ENCODE measurements at regions not wholly inside any gene's neighbourhood (a gene's known extent, or its start where the extent isn't known, plus 50 kb on each side); places are given as distances from the start of the nearest gene placed in this dataset.

DNA sequence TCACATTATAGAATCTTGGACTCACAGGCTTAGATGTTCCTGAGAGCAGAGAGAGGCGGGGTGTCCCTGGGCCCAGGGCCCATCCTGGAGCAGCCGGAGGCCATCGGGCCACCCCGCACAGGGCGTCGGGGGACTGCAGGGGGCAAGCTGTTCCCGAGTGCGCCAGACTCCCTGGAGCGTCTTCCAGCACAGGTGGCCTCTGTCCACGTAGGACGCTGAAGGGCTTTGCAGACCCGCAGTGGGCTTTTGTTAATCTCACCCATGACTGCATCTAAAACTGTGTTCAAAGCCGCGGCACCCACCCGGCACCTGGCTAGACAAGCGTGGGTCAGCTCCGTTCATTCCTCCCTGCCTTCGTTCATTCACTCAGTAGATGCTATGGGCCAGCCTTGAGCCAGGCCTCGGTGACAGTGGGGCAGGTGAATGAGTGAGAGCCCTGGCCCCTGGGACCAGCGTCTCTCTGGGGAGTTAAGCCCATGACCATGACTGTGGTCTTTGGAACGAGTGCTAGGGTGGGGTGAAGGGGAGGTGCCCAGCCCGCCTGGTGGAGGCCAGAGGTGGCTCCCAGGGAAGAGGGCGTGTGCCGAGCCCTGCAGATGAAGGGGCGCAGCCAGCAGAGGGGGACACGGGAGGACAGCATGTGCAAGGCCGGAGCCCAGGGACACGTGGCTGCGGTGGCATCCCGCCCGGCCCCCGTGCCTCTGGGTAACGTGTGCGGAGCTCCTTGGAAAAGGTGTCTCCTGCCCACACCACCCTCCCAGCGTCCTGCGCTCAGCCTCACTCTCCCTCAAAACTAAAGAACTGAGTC, 98.3 kb downstream of the HMX1 start:
- Histone ChIP-seq H3K4me3 (ENCODE audit: low read length) (no peak overlapping the region), H3K27me3 (ENCODE audit: insufficient read depth, low read length) (no peaks in the 10 kb centered on the region), H3K9me3 (ENCODE audit: insufficient read depth, low read depth, low read length) (no peaks in the 10 kb centered on the region), H3K4me1 (ENCODE audit: insufficient read depth, low read length) (no peaks in the 10 kb centered on the region; the same call in 1 of the 2 replicates), H3K9ac (ENCODE audit: low read depth, low read length) (no peak overlapping the region), H3K27ac (ENCODE audit: low read length) (no peak overlapping the region), H3K36me3 (ENCODE audit: insufficient read depth, low read depth, low read length) (no peaks in the 10 kb centered on the region)

DNA sequence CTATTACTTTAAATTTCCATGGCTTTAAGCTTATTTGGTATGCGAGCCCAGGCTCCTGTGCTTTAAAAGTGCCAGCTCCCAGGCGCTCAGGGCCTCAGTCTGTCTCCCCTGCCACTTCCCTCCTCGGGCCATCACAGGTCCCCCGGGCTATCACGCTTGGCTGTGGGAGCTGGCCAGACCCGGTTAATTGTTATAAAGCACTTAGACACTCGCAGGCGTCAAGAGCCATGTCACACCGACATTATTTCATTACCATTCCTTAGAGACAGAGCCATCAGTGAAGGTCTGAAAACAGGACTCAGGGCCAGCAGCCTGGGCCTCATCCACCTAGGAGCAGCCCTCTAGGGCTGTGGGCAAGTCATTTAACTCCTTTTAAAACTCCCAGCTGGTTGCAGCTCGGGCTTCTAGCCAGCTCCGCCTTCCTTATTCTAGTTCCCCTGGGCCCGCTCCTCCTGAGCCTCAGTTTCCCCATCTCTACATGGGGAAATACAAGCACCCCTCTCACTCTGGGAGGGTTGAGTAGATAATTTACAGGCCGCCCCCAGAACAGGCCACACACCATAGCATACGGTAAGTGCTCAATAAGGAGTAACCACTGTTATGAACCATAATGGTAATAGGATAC, 99.0 kb downstream of the HMX1 start:
- H3K27me3 ChIP-seq (ENCODE audit: insufficient read depth, low read length) = no peaks in the 10 kb centered on the region
- no peaks in the 10 kb centered on the region; the same call in 1 of the 2 replicates for H3K4me1 ChIP-seq (ENCODE audit: insufficient read depth, low read length)
- H3K9me3 ChIP-seq (ENCODE audit: insufficient read depth, low read depth, low read length) = no peaks in the 10 kb centered on the region
- no peak overlapping the region for H3K27ac ChIP-seq (ENCODE audit: low read length)
- no peak overlapping the region for H3K9ac ChIP-seq (ENCODE audit: low read depth, low read length)
- H3K36me3 ChIP-seq (ENCODE audit: insufficient read depth, low read depth, low read length) = no peaks in the 10 kb centered on the region
- no peak overlapping the region for H3K4me3 ChIP-seq (ENCODE audit: low read length)

DNA sequence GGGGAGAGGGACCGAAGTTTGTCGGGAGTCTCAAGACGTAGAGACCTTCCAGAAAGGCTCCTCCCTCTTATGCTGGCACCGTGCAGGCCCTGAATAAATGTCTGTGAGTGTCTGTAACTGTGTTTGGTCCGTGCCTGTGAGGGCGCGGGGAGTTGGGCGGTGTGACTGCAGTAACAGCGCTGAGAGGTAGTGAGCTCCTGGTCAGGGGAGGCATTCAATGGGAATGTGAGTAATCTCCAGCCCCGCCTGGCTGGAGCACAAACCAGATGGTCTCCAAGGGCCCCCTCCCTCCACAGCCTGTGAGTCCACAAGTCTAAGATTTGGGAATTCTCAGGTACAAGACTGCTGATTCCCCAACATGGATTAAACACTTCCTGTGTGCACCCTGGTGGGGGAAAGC, 100.0 kb downstream of the HMX1 start:
- Histone ChIP-seq H3K4me3 (ENCODE audit: low read length) (no peak overlapping the region), H3K27me3 (ENCODE audit: insufficient read depth, low read length) (no peaks in the 10 kb centered on the region), H3K27ac (ENCODE audit: low read length) (no peak overlapping the region), H3K36me3 (ENCODE audit: insufficient read depth, low read depth, low read length) (no peaks in the 10 kb centered on the region), H3K9ac (ENCODE audit: low read depth, low read length) (no peak overlapping the region), H3K4me1 (ENCODE audit: insufficient read depth, low read length) (no peaks in the 10 kb centered on the region; the same call in 1 of the 2 replicates), H3K9me3 (ENCODE audit: insufficient read depth, low read depth, low read length) (no peaks in the 10 kb centered on the region)

DNA sequence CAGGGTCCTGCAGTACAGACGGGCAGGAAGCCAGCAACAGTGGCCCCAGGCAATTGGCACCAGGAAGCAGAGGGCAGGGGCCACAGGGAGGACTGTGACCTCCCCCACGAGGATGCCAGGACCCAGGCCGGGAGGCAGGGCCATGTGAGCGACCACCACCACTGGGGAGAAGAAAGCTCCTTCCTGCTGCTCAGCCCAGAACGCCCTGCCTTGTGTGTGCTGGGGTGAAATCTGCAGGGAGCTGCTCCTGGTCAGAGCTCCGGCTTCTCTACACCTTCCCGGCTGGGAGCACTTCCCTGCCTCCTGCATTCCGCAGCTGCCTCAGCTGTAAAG, 100.4 kb downstream of the HMX1 start:
- Histone ChIP-seq H3K4me3 (ENCODE audit: low read length) (no peak overlapping the region), H3K36me3 (ENCODE audit: insufficient read depth, low read depth, low read length) (no peaks in the 10 kb centered on the region), H3K27me3 (ENCODE audit: insufficient read depth, low read length) (no peaks in the 10 kb centered on the region), H3K9ac (ENCODE audit: low read depth, low read length) (no peak overlapping the region), H3K9me3 (ENCODE audit: insufficient read depth, low read depth, low read length) (no peaks in the 10 kb centered on the region), H3K4me1 (ENCODE audit: insufficient read depth, low read length) (no peaks in the 10 kb centered on the region; the same call in 1 of the 2 replicates), H3K27ac (ENCODE audit: low read length) (no peak overlapping the region)

DNA sequence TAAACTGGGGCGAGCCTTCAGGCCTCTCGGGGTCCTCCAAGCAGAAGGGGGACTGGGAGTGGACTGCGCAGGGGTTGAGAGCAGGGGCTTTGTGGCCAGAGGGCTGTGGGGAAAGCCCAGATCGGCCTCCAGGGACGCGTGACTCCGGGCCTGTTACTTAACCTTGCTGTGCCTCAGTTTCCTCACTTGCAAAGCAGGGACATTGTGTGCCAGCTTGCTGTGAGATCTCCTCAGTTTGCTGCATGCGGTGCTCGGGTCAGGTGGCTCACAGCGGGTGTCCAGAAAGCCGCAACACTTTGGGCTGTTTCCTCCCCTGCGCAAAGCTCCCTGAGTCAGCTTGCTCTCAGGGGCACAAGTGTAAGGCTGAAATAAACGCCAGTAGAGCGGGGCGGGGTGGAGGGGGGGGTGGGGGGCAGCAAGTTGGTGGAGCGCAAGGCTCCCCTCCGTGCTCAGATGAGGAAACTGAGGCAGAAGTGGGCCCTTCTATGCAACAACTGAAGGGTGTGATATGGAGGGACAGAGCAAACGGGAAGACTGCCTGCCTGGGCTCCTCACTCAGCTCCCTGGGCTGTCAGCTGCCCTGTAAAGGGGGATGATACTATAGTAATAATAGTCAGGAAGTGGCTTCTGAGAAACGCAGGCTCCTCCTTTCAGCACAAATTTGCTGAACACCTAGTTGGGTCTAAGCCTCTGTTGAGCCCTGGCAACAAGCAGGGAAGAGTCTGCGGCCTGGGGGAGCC, 101.0 kb downstream of the HMX1 start:
- Histone ChIP-seq H3K27ac (ENCODE audit: low read length) (no peak overlapping the region), H3K4me1 (ENCODE audit: insufficient read depth, low read length) (no peaks in the 10 kb centered on the region; the same call in 1 of the 2 replicates)

DNA sequence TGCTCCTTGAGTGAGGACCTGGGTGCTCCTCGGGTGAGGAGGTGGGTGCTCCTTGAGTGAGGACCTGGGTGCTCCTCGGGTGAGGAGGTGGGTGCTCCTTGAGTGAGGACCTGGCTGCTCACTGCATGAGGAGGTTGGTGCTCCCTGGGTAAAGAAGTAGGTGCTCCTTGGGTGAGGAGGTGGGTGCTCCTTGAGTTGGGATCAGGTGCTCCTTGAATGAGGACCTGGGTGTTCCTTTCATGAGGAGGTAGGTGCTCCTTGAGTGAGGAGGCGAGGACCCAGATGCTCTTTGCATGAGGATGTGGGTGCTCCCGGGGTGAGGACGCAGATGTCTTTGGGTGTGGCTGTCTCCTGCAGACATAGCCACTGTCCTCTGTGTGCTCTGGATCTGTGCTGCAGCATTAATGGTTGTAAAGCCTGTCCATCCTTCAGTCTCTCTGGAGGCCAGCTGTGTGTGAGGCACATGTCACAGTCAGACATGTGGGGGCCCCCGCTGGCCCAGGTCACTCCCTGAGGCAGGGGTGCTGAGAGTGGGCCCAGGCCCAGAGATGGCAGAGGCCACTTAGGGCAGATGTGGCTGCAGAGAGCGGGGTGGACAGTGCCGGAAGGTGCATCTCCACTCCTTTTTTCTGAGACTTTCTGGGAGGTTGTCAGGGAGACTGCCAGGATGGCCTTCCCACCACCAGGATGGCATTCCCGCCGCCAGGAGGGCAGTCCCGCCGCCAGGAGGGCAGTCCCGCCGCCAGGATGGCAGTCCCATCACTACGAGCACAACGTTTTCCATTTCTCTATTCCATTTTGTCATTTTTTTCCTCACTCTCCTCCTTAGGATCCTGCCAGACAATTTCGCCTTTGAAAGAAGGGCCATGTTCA, 101.8 kb downstream of the HMX1 start:
- no peaks in the 10 kb centered on the region for H3K36me3 ChIP-seq (ENCODE audit: insufficient read depth, low read depth, low read length)
- no peak overlapping the region for H3K27ac ChIP-seq (ENCODE audit: low read length)
- H3K4me1 ChIP-seq (ENCODE audit: insufficient read depth, low read length) = no peaks in the 10 kb centered on the region; the same call in 1 of the 2 replicates
- H3K27me3 ChIP-seq (ENCODE audit: insufficient read depth, low read length) = no peaks in the 10 kb centered on the region
- H3K9me3 ChIP-seq (ENCODE audit: insufficient read depth, low read depth, low read length) = no peaks in the 10 kb centered on the region
- no peak overlapping the region for H3K9ac ChIP-seq (ENCODE audit: low read depth, low read length)
- no peak overlapping the region for H3K4me3 ChIP-seq (ENCODE audit: low read length)

More for the DNA sequence above, 101.0 kb downstream of the HMX1 start:
- Histone ChIP-seq H3K4me3 (ENCODE audit: low read length) (no peak overlapping the region), H3K9ac (ENCODE audit: low read depth, low read length) (no peak overlapping the region), H3K9me3 (ENCODE audit: insufficient read depth, low read depth, low read length) (no peaks in the 10 kb centered on the region), H3K36me3 (ENCODE audit: insufficient read depth, low read depth, low read length) (no peaks in the 10 kb centered on the region), H3K27me3 (ENCODE audit: insufficient read depth, low read length) (no peaks in the 10 kb centered on the region)

DNA sequence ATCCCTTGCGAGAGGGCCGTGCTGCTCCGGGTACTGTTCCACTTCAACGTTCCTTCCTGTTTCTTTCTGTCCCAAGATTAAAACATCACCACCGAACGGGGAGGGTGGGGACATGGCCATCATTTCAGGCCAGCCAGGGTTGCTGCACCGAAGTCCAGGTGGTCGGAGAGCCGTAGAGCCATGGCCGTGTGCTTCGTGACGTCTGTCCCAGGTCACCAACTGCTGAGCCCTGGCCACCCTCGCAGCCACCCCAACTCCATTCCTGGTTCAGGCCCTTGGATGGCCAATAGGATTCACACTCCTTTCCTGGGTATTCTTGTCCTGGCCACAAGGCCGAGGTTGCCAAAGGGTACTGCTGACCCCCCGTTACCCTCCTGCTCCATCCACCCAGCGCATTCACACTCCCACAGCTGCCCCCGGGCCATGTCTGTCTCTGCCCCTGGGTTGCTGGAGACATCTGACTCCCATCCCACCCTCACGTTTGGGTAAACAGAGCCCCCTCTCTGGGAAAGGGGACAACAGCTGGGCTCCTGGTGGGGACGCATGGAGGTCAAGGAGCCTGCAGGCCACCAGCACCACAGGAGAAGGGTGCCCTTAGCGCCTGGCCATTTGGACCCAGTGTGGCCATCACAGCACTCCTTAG, 103.2 kb downstream of the HMX1 start:
- H3K4me1 ChIP-seq (ENCODE audit: insufficient read depth, low read length) = no peaks in the 10 kb centered on the region; the same call in 1 of the 2 replicates
- no peaks in the 10 kb centered on the region for H3K9me3 ChIP-seq (ENCODE audit: insufficient read depth, low read depth, low read length)

DNA sequence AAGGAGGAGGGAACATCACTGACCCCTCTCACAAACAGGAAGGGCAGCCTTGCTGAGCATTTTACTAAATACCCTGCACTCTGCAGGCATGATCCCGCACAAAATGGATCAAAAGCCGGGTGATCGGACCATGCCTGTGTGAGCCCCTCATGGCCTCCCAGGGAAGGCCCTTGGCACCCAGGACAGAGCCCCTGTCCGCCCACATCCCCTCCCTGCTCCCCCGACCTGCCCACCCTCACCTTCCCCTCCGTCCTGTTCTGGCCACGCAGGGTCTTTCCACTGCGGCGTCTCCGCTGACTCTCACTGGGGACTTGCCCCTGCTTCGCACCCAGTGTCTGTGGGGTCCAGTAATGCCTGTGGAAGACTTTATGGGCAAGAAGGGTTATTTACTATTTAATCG, 105.0 kb downstream of the HMX1 start:
- Histone ChIP-seq H3K9me3 (ENCODE audit: insufficient read depth, low read depth, low read length) (no peaks in the 10 kb centered on the region), H3K4me3 (ENCODE audit: low read length) (no peak overlapping the region), H3K27me3 (ENCODE audit: insufficient read depth, low read length) (no peaks in the 10 kb centered on the region), H3K4me1 (ENCODE audit: insufficient read depth, low read length) (no peaks in the 10 kb centered on the region; the same call in 1 of the 2 replicates), H3K36me3 (ENCODE audit: insufficient read depth, low read depth, low read length) (no peaks in the 10 kb centered on the region), H3K9ac (ENCODE audit: low read depth, low read length) (no peak overlapping the region), H3K27ac (ENCODE audit: low read length) (no peak overlapping the region)

More for the DNA sequence above, 103.2 kb downstream of the HMX1 start:
- Histone ChIP-seq H3K27me3 (ENCODE audit: insufficient read depth, low read length) (no peaks in the 10 kb centered on the region), H3K27ac (ENCODE audit: low read length) (no peak overlapping the region), H3K36me3 (ENCODE audit: insufficient read depth, low read depth, low read length) (no peaks in the 10 kb centered on the region), H3K9ac (ENCODE audit: low read depth, low read length) (no peak overlapping the region), H3K4me3 (ENCODE audit: low read length) (no peak overlapping the region)

DNA sequence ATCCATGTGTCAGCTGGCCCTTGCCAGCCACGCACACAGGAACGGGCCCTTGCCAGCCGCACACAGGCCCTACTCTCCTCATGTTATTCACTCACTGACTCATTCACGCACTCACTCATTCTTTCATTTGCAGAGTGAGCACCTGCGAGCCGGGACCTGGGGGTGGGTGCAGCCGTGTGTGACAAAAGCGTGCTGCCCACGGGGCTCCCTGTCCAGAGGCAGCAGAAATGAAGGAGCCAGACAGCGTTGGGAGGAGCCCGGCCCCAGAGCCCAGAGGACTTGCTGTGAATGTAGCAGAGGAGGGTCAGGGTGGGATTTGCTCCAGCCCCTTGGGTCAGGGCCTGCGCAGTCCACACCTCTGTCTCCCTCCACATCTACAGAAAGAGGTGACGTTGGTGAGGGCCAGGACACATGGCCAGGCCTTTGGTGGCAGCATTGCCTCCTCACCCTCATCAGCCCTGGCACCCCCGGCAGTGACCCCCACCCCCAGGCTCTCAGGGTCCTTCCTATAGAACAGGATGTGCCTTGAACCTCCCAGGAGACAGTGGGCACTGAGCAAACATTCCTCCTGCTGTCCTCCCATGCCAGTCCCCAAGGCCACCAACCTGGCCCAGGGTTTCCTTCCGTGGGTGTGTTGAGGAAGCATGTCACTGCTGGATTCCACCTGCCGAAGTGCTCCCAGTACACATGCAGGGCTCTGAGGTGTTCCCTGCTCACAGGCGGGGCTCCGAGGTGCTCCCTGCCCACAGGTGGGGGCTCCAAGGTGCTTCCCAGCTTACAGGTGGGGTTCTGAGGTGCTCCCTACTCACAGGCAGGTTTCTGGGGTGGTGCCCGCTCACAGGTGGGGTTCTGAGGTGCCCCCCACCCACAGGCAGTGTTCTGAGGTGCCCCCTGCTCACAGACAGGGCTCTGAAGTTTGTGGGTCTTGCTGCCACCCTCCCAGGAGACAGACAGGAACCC, 105.7 kb downstream of the HMX1 start:
- H3K4me1 ChIP-seq (ENCODE audit: insufficient read depth, low read length) = no peaks in the 10 kb centered on the region
- H3K36me3 ChIP-seq (ENCODE audit: insufficient read depth, low read depth, low read length) = no peaks in the 10 kb centered on the region
- H3K9ac ChIP-seq (ENCODE audit: low read depth, low read length) = no peak overlapping the region
- no peak overlapping the region for H3K4me3 ChIP-seq (ENCODE audit: low read length)
- no peak overlapping the region for H3K27ac ChIP-seq (ENCODE audit: low read length)
- no peaks in the 10 kb centered on the region for H3K27me3 ChIP-seq (ENCODE audit: insufficient read depth, low read length)
- no peaks in the 10 kb centered on the region for H3K9me3 ChIP-seq (ENCODE audit: insufficient read depth, low read depth, low read length)

DNA sequence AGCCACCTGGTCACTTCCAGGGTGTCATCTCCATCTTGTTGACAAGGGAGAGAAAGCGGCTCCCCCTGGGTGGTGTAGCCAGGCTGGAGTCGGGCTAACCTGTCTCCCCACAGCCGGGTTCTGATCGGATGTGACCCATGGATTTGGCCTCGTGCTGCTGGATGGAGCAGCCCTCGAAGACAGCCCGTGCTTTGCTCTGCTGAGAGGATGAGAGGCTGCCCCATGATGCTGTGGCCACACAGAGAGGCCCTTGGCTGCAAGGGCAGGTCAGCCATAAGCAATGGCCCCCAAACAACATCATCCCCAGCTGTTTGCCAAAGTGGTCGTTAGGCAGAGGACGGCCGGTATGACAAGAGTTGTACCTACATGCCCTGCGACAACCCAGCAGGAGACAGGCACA, 106.6 kb downstream of the HMX1 start:
- Histone ChIP-seq H3K9me3 (ENCODE audit: insufficient read depth, low read depth, low read length) (no peaks in the 10 kb centered on the region), H3K27me3 (ENCODE audit: insufficient read depth, low read length) (no peaks in the 10 kb centered on the region), H3K36me3 (ENCODE audit: insufficient read depth, low read depth, low read length) (no peaks in the 10 kb centered on the region), H3K27ac (ENCODE audit: low read length) (no peak overlapping the region), H3K4me3 (ENCODE audit: low read length) (no peak overlapping the region), H3K4me1 (ENCODE audit: insufficient read depth, low read length) (no peaks in the 10 kb centered on the region), H3K9ac (ENCODE audit: low read depth, low read length) (no peak overlapping the region)
